Amygdala (tissue), 56 donors: ENCODE measurements at regions not wholly inside any gene's neighbourhood (a gene's known extent, or its start where the extent isn't known, plus 50 kb on each side); places are given as distances from the start of the nearest gene placed in this dataset.

Source experiments
- DNase-seq, 56 donors: peaks; one replicate each; lab custom pipeline; 2025; lab: John Stamatoyannopoulos, UW

DNA sequence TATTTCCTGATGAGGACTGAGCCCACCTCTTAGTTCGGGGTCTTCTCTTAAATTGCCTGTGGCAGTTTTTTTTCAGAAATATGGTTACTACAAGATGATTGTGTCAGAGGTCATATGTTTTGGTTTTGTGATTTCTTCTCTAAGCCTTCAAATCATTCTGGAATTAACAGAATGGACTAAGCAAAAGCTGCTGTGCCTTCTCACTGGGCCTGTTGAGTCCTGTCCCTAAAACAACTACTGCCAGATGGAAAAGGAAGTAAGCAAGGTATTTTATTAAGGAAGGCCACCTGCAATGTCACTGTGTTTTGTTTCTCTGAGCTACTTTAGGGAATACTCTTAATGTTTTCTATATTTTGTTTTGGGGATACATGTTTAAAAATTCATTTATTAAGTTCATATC is 470.8 kb downstream of the PCDH20 start:
- no peak for DNase-seq

DNA sequence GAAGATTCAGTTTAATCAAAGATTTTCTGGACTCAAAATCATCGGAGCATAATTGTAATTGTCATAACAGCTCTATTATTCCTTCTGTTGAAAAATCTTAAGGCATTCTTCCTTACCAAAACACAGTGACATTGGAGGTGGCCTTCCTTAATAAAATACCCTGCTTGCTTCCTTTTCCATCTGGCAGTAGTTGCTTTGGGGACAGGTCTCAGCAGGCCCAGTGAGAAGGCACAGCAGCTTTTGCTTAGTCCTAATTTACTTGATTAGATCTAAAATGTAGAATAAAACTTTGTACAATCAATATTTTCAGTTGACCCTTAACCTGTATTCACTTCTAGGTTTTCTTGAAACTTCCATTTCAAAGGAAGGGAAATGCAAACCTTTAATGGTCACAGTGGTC is 471.6 kb downstream of the PCDH20 start:
- DNase-seq, result no peak

DNA sequence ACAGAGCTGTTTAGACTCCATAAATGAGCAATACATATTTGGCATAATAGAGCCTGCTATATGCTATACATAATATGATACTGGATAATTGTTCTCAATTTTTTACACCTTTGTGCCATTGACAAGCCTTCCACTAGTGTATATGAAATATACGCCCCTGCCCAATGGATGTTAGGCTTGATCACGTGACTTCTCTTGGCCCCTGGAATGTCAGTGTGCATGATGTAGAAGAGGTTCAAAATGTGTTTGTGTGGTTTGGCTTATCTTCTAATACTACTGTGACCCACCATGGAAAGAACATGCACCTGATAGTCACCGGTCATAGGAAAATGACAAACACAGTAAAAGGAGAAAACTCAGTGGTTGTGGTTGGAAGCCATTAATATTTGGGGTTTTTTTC is 479.4 kb downstream of the PCDH20 start:
- DNase-seq, result no peak

DNA sequence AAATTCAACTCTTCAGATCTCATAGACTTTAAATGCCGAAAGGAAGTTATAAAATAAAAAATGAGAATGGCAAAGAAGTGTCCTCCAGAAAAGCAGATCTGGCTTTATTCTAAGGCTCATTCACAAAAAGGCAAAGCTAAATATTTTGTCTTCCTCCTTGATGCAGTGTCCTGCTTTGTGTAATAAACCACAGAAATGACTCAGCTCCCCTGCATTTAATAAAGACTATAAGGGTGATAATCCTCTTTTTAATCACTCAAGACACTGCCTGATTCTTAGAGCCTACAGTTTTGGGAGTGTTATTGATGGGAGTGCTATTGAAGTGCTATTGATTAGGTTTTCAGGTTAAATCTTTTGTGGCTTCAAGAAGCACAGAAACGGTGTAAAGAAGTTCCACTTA is 482.0 kb downstream of the PCDH20 start:
- no peak for DNase-seq

DNA sequence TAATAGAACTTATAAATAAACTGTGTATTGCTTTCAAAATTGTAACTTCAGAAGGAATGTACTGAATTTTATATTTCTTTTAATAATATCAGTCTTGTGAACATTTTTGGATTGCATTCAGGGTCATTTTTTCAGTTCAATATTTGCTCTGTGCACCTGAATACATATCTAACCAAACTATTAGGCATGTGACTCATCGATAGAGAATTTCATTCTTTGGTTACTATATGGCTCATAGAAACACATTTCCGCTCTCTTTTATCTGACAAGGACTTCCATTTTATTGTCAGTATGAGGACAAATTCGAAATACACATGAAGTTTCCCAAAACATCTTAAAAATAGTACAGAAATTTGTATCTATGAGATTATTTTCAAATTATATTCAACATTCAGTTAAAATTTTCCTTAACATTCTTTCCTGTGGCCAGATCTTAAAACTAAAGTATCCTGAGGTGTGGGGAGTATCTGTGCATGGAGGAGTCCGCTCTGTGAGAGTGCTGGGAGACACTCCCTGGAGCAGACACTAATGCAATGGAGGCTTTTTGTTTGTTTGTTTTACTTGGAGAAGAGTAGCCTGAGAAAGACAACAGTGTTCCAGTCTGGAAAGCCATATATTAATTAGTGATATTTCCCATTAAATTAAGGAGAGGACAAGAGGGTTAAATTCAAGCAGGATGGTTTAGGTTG is 483.6 kb downstream of the PCDH20 start:
- no peak for DNase-seq

DNA sequence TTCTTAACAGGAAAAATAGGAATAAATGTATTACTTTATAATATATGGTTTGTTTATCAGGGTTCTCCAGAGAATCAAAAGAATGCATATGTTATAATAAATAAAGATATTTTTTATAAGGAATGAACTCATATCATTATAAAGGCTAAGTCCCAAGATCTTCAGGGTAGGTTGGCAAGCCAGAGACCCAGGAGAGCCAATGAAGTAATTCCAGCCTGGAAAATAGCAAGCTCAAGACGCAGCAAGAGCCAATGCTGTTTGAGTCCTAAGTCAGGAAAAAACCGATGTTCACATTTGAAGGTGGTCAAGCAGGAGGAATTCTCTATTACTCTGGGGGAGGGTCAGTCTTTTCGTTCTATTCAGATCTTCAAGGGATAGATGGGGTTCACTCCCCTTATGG is 490.0 kb downstream of the PCDH20 start:
- no peak for DNase-seq

DNA sequence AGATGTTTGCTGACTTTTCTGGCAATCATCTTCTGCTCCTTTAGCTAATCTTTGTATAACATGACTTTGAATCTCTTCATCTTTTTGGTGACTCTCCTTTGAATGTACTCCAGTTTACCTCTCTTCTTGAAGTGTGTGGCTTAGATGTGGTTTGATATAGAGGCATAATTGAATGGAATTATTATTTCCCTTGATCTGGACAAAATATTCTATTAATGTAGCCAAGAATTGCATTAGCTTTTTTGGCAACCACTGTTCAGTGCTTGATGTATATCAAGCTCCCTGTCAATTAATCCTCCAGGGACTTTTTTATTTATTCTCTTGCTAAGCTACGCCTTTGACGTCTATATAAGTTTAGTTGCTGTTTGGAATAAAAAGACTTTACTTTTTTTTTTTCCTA is 490.8 kb downstream of the PCDH20 start:
- DNase-seq, result no peak

DNA sequence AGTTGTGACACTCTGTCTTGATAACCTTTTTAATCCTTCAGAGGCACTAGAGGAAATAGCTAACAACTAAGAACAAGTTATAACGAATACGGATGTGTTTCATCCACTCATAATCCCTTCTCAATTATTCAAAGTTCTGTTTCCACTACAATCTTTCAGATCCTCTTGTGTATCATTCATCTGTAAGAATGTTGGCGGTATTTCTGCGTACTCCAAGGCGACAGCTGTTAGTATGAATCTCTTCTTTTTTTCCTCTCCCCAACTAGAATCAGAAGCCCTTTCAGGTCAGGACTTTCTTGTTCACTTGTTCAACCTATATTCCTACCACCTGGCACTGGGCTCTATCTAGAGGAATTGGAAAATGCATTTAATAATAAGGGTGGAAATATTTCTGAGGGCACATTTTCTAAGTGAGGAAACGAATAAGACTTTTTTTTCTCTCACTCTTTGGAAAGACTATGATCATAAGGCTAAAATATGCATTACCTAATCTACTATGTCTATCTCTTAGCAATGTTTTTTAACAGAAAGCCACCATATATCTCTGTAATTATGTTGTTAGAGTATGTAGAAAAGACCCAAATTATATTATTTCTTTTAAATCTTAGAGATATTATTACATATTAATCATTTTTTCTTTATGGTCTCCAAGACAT is 492.9 kb downstream of the PCDH20 start:
- no peak for DNase-seq

DNA sequence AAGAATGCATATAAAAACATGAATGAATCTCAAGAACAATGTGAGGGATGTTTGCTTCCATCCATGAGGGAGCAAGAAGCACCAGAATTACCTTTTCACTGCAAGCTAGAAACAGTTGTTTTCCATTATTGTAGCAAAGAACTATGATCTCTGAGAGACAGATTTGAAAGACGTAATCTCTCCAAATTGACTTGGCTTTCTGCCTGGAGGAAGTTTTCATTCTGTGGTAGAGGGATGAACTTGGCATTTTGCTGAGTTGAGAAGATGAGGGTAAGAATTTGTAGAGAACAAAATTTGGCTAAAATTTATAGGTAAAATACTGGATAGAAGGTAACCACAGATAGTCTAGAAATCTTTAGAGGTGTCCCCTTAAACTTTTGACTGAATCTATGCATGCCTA is 496.8 kb downstream of the TDRD3 start:
- no peak for DNase-seq

DNA sequence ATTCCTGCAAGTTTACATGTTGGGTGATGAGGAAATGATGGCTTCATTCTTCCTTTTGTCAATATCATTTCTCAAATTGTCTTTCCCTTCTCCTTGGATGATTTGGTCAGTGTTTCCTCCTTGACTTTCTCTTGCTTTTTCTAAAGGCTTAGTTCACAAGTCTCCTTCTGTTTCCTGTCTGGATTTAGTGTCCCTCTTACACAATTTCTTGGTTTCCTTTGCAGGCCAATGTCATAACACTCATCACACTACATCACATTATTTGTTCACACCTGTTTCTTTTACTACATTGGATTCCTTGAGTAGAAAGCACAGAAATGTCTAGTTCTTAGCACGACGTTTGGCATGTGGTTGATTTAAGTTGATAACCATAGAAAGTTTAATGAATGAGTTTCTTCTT is 490.7 kb downstream of the TDRD3 start:
- no peak for DNase-seq

DNA sequence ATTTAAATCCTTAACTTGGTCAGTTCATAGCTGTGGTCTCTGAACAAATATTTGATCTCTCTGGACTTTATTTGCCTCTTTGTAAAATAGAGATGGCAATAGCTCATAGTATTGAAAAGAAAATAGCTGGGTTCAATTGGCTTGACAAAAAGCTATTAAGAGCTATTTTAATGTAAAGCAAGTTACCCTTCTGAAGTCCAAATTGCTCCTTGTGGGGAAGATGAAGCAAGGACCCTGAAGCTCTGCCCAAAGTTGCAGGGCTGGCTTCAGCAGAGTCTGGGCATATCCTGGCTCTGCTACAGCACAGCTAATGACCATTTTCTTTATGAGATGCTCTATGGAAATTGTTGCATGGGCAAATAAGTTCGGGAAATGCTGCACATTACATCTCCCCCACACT is 484.5 kb downstream of the TDRD3 start:
- DNase-seq, result no peak

DNA sequence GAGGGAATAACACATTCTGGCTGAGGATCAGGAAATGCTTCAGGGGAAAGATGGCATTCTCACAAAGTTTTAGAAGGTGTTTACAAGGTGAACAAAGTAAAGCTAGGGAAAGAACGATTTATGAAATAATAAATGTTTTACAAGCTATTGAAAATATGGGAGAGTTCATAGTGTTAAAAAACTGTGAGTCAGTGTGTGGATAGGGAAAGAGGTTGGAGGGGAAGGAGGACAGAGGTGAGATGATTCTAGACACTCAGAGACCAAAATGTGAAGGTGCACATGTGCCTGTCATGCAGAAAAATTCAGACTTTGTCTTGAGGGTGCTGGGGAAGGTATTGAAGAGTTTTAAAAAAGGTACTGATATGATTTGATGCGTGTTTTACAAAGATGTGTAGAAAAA is 476.1 kb downstream of the TDRD3 start:
- no peak for DNase-seq

DNA sequence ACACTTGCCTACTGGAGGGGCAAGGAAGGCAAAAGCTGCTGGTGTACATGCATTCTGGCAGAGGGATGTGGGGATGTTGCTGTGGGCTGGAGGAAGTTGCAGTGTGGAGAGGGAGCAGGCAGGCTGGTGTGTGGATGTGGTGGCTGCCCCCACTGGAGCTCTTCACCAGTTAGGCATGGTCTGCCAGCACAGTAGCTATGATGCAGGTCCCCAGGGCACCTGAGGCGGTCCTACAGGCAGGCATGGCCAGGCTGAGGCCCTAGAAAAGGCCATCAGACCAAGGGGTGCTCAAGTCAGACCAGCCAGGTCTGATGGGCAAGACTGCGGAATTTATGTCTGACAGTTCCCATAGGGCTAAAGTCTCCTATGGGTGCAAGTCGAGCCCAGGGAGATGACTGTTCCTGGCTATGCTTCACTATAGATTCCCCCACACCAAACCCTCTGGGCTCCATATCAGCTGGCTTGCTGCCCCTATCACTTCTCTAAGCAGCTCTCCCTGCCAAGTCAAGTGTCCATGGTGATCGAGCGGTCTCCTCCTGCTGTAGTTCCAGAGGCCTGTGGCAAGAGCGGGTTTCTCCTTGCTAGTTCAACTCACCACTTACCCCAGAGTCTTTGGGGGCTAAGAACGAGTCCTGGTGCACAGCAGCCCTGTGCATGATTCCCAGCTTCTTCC is 473.1 kb downstream of the TDRD3 start:
- no peak for DNase-seq

DNA sequence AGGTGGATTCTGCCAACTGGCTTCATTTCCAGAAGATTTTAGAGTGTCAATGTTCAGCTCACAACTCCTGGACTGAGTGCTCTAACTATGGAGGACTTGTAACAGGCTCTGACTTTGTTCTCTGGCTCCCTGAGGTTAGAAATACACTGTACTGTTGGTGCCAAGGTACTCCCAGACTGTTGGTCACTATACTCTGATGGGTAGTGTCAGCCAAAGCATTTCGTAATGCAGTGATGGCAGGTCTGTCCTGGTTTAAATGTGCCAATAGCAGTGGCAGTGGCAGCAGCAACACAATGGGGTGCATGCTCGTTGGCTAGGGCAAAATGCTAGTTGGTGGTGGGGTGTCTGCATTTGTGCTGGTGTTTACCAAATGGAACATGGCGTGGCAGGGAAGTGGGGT is 472.2 kb downstream of the TDRD3 start:
- no peak for DNase-seq

DNA sequence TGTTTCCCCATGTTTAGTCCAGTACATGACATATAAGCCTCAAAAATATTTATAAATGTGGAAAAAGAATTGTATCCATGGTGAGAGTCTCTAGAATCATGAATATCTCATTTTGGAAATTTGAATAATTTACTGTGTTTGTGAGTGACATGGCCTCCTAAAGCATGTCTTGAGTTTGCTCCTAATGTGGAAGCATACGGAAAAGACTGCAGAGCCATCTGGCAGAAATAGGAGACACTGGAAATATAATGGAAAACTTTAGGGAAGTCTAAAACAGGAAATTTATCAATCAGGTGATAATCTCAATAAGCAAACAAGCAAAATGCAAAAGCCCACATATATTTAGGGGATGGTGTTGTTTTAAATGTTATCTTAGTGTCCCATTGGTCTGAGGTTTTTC is 465.0 kb downstream of the TDRD3 start:
- DNase-seq, result no peak

DNA sequence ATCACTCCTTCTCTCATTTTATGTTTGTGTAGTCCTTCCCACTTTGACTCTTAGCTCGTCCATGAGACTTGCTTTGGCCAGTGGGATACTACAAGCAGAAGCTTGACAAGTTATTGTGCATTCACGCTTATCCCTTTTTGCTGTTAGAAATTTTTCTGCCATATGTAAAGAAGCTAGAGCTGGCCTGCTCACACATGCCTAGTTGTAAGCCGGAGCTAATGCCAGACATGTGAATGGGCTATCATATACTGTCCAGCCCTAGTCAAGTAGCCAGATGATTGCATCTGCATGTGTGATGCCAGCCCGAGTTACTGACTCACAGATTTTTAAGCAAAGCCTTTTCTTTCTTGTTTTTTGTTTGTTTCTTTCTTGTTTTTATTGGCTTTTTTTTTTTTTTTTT is 460.7 kb downstream of the TDRD3 start:
- no peak for DNase-seq

DNA sequence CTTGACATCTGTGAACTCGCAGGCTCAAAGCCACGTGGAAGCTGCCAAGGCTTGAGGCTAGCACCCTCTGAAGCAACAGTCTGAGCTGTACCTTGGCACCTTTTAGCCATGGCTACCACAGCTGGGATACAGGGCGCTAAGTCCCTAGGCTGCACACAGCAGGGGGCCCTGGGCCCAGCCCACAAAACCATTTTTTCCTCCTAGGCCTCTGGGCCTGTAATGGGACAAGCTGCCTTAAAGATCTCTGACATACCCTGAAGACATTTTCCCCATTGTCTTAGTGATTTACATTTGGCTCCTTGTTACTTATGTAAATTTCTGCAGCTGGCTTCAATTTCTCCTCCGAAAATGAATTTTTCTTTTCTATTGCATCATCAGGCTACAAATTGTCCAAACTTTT is 455.9 kb downstream of the TDRD3 start:
- no peak for DNase-seq

DNA sequence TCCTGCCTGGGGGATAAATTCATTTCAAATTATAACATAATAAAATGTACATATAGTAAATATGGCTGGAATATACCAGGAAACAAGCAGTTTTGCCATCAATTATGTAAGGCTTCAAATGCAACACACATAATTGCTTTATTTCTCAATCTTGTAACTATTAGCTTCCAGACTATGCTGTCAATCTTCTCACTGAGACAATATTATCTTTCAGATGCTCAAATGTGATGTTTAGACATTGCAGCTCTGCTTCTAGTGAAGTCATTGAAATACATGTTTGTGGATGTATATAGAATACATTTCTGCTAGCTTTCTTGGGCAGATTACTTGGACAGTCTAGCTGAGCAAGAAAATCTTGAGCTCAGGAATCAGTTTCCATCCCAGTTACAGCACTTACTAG is 454.4 kb downstream of the TDRD3 start:
- DNase-seq, result no peak

DNA sequence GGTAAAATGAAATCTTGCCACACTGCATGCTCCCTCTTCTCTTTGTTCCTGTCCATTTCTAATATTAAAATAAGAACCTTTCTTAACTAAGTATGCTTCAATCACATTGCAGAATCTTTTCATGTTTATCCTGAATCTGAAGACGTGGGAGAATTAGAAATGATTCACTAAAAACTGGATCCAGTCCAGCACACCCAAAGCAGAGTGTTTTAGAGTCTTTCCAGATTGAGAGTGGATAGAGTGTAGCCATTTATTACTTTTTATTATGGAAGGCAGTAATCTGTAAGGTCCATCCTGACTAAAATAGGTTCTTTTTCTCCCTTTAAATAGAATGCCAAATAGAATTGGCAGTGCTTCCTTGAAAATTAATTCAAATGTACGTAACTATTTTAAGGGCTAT is 453.5 kb downstream of the TDRD3 start:
- DNase-seq, result no peak

DNA sequence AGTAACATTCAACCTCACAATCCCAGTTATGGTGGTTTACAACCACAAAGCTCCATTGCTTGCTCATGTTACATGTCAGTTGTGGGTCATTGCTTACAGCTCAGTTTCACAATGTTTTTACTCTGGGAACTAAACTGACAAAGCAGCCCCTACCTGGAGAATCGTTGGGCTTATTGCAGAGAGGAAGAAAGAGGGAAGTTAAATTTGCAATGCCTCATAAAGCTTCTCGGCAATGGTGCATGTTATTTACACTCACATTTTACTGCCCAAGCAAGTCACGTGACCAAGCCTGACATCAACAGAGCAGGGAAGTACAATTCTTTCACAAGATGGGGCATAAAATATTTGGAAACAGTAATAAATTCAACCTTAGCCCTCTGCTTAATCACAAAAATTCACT is 441.6 kb downstream of the TDRD3 start:
- DNase-seq, result no peak

DNA sequence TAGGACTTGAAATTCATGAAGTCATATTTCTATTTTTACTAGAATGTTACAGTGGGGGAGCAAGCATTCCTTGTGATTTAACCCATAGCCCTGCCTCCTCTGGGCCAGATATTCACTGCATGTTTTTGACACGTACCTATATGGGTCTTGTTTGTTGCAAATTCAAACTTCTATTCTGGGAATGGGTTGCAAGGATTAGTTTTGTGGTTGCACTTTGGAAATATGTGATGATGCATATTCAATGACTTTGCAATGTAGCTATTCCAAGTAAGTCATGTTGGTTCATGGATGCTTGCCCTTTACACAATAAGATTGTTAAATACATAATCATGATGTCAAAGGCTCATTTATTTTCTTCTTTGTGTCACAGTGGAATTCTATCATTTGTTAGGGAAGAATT is 440.8 kb downstream of the TDRD3 start:
- DNase-seq, result no peak

DNA sequence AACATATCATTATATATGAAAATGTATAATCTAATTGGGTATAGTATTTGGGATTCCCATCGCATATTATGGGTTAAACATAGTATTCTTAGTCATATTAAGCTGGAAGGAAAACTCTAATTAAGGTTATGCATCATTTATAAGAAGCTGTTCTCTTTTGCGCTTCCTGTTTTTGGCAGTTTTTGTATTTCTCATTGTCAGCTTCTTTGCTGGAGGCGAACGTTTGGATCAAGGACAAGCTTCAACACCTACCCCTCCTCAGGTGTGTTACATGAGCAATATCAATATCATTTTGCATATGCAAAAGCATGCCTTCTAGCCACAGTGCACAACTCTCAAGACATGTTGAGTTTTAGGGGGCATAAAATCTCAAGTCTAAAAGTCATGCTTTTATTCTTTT is 439.8 kb downstream of the TDRD3 start:
- no peak for DNase-seq
